ENCODE measurements at regions not wholly inside any gene's neighbourhood (a gene's known extent, or its start where the extent isn't known, plus 50 kb on each side); places are given as distances from the start of the nearest gene placed in this dataset.

DNA sequence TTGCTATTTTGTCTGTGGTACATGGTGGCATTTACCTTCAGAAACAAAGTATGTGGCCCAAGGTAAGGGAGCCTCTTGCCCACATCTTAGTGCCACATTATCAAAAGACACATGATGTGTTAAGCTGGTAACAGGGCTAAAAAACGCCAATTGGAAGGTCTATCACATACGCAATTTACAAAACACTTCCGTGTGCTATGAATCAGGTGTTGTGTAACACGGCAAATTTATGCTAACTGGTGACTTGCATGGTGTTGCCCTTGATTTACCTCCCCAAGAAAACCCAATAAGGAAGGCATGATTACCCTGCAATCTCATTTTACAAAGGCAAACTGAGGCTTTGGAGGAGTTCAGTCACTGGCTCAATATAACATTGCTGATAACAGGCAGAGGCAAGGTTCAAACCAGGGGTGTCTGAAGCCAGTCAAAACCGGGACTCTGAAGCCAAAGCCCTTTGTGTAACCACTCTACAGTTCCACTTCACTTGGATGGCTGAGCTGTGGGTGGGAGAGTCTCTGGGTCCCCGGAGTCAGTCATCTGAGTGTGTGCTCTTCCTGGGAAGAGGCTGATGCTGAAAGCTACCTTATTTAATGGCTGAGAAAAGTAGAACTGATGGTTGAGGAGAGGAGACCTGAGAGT, 103.9 kb upstream of the BCL6 start (continued):
- TF ChIP-seq, protein P1, sequence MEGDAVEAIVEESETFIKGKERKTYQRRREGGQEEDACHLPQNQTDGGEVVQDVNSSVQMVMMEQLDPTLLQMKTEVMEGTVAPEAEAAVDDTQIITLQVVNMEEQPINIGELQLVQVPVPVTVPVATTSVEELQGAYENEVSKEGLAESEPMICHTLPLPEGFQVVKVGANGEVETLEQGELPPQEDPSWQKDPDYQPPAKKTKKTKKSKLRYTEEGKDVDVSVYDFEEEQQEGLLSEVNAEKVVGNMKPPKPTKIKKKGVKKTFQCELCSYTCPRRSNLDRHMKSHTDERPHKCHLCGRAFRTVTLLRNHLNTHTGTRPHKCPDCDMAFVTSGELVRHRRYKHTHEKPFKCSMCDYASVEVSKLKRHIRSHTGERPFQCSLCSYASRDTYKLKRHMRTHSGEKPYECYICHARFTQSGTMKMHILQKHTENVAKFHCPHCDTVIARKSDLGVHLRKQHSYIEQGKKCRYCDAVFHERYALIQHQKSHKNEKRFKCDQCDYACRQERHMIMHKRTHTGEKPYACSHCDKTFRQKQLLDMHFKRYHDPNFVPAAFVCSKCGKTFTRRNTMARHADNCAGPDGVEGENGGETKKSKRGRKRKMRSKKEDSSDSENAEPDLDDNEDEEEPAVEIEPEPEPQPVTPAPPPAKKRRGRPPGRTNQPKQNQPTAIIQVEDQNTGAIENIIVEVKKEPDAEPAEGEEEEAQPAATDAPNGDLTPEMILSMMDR (IDR thresholded peaks at IDR 0.05 in 2 of 3, conservative IDR thresholded peaks at IDR 0.05 in 1 of 3; ENCODE audit: borderline replicate concordance in 1 of 3, insufficient read depth in 1 of 3, low read depth in 2 of 3, low read length in 2 of 3), result no peak
- TF ChIP-seq SRF (IDR thresholded peaks at IDR 0.05; ENCODE audit: low read depth), result no peak
- TF ChIP-seq FOSL1 (IDR thresholded peaks at IDR 0.05; ENCODE audit: low read depth), result no peak
- no peak for TF ChIP-seq SP1 (IDR thresholded peaks at IDR 0.05; ENCODE audit: low read depth)
- no peak for TF ChIP-seq YY1 (IDR thresholded peaks at IDR 0.05; ENCODE audit: extremely low read depth, insufficient replicate concordance, low read depth, low read length)
- no peak for TF ChIP-seq POLR2A (IDR thresholded peaks at IDR 0.05; ENCODE audit: borderline replicate concordance, extremely low read depth, insufficient read depth, insufficient read length)
- TF ChIP-seq ELF1 (IDR thresholded peaks at IDR 0.05; ENCODE audit: borderline replicate concordance, low read depth), result no peak
- TF ChIP-seq POLR2AphosphoS5 (IDR thresholded peaks at IDR 0.05; ENCODE audit: low read depth, low read length), result no peak
- TF ChIP-seq SIN3A (IDR thresholded peaks at IDR 0.05; ENCODE audit: low read depth), result no peak
- no peak for TF ChIP-seq MAX (IDR thresholded peaks at IDR 0.05)
- no peak for TF ChIP-seq EZH2 (IDR thresholded peaks at IDR 0.05)

DNA sequence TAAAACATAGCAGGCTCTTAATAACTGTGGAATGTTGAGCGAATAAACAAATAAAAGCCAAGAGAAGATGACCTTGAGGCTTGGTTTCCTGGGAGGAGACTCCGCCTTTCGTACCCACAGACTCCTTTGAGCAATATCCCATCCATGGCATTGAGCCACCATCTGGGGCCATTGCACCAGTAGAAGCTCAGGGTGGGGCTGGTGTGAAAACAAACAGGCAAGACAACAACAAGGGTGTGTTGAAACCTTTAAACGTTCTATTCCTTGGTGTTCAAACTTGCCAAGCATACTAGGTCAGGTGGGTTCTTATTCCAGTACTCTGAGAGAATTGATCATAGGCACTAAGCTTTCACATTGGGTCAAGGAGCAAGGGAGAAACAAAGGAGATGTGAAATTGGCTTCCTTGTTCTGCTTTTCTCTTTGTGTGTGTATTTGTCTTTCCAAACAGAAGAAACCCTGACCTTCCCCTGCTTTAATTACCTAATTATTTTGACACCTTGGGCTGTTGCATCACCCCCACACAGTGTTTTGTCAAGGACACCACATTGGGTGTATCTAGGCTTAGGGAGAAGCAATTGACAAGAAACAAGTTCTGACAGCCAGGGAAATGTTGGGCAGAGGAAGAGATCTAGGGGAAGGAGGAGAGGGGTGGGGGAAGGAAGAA, 105.1 kb upstream of the BCL6 start:
- RAD21 ChIA-PET (ENCODE audit: low non-redundant PET in 1 of 2, low total read pairs in 2 of 2, uncharacterized antibody in 2 of 2, unreplicated experiment in 2 of 2), result no interaction called here
- Histone ChIP-seq H2AFZ (ENCODE audit: low read depth, low read length, poor library complexity, severe bottlenecking) (no peak overlapping the region), H3K4me1 (ENCODE audit: control insufficient read depth in 1 of 2, insufficient read depth in 2 of 2, low read length in 2 of 2) (no peaks in the 10 kb centered on the region), H3K9ac (ENCODE audit: low read length) (no peak overlapping the region), H3K4me2 (ENCODE audit: low read length) (no peak overlapping the region), H3K9me3 (ENCODE audit: control insufficient read depth in 1 of 2, insufficient read depth in 1 of 2, low read depth in 1 of 2, low read length in 2 of 2) (no peaks in the 10 kb centered on the region), H3K27ac (ENCODE audit: low read depth, low read length) (no peak overlapping the region), H3K79me2 (ENCODE audit: insufficient read depth, low read length) (no peaks in the 10 kb centered on the region), H3K4me3 (replicated peaks in 1 of 2; ENCODE audit: low read depth in 1 of 2, low read length in 2 of 2) (no peak overlapping the region), H4K20me1 (ENCODE audit: insufficient read depth) (no peaks in the 10 kb centered on the region), H3K36me3 (ENCODE audit: control insufficient read depth in 1 of 2, insufficient read depth in 2 of 2, low read length in 2 of 2) (no peaks in the 10 kb centered on the region), H3K9me2 (ENCODE audit: insufficient read depth) (no peaks in the 10 kb centered on the region), H3K27me3 (ENCODE audit: insufficient read depth, low read length) (no peaks in the 10 kb centered on the region)
- ATAC-seq (no peak), DNase-seq (ENCODE audit: low read depth, low spot score) (no peak)
- no TSS peak for BruUV-seq (replicated peaks)
- intact Hi-C loops (cut with micrococcal nuclease), result no loop called here
- no peak for TF ChIP-seq EZH2phosphoT487 (IDR thresholded peaks at IDR 0.05; ENCODE audit: borderline replicate concordance)
- no peak for TF ChIP-seq SRF (IDR thresholded peaks at IDR 0.05; ENCODE audit: low read depth)
- TF ChIP-seq, protein P1 (IDR thresholded peaks at IDR 0.05 in 2 of 3, conservative IDR thresholded peaks at IDR 0.05 in 1 of 3; ENCODE audit: borderline replicate concordance in 1 of 3, insufficient read depth in 1 of 3, low read depth in 2 of 3, low read length in 2 of 3), result no peak
- TF ChIP-seq REST (IDR thresholded peaks at IDR 0.05; ENCODE audit: low read depth), result no peak
- TF ChIP-seq SIN3A (IDR thresholded peaks at IDR 0.05; ENCODE audit: low read depth), result no peak
- TF ChIP-seq MAX (IDR thresholded peaks at IDR 0.05), result no peak
- CTCF ChIA-PET, result no interaction called here
- POLR2A ChIA-PET, result no interaction called here

All from HCT116 (cell line).